PC-3 (cell line): ENCODE measurements at regions not wholly inside any gene's neighbourhood (a gene's known extent, or its start where the extent isn't known, plus 50 kb on each side); places are given as distances from the start of the nearest gene placed in this dataset.

Experiments
- CTCF ChIP-seq: fragments of 300-600 bp; sonication (generic); conservative IDR thresholded peaks from 2 replicates; pipeline ENCODE4 v1.5.1; 2017; ENCODE audit warnings: antibody characterized with exemption, low read depth, mild to moderate bottlenecking, low read length
- EZH2 ChIP-seq: fragments of 300-600 bp; sonication (generic); IDR thresholded peaks from one replicate; pipeline ENCODE4 v1.6.1; 2017; ENCODE audit warnings: antibody characterized with exemption, mild to moderate bottlenecking, low read length; ENCODE audit not compliant: unreplicated experiment
- EZH2phosphoT487 ChIP-seq: fragments of 300-600 bp; sonication (generic); IDR thresholded peaks from 2 replicates; pipeline ENCODE4 v1.6.1; 2018; ENCODE audit warnings: mild to moderate bottlenecking, antibody characterized with exemption, low read length, borderline replicate concordance

DNA sequence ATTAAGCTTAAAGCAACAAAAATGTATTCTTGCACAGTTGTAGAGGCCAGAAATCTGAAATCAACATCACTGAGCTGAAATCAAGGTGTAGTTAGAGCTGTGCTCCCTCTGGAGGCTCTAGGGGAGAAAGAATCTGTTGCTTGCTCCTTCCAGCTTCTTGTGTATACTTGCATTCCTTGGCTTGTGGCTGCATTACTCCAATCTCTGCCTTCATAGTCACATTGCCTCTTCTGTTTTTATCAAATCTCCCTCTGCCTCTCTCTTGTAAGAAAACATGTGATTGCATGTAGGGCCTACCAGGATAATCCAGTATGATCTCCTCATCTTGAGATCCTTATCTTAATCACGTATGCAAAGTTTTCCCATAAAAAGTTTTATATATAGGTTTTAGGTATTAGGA, 487.9 kb upstream of the SGO1 start:
- TF ChIP-seq CTCF (no peak), EZH2phosphoT487 (no peak), EZH2 (no peak)
